ENCODE measurements at regions not wholly inside any gene's neighbourhood (a gene's known extent, or its start where the extent isn't known, plus 50 kb on each side); places are given as distances from the start of the nearest gene placed in this dataset.

DNA sequence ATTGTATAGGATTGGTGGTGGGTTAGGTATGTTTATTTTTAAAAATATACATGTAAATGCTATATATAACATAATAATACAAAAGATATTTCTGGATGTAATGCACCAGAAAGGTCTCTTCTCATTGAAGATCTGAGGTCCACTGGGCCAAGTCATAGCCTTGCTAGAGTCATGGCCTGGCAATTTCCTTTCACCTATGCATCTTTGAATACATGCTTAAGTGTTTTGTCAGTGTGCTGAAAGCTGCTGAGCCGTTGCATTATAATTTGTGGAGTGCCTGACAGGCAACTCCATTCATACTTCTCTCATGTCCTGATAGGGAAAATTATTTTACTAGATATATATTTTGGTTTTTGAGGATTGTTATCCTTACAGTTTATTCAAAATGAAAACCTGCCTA, 410.2 kb upstream of the CT83 start:
- H4K20me1 ChIP-seq (ENCODE audit: control insufficient read depth, insufficient read depth, insufficient read length), result no peaks in the 10 kb centered on the region
- H3K36me3 Mint-ChIP-seq (ENCODE audit: insufficient read depth in 1 of 3, low read depth in 3 of 3), result no peaks in the 10 kb centered on the region
- TF ChIP-seq, protein P1, sequence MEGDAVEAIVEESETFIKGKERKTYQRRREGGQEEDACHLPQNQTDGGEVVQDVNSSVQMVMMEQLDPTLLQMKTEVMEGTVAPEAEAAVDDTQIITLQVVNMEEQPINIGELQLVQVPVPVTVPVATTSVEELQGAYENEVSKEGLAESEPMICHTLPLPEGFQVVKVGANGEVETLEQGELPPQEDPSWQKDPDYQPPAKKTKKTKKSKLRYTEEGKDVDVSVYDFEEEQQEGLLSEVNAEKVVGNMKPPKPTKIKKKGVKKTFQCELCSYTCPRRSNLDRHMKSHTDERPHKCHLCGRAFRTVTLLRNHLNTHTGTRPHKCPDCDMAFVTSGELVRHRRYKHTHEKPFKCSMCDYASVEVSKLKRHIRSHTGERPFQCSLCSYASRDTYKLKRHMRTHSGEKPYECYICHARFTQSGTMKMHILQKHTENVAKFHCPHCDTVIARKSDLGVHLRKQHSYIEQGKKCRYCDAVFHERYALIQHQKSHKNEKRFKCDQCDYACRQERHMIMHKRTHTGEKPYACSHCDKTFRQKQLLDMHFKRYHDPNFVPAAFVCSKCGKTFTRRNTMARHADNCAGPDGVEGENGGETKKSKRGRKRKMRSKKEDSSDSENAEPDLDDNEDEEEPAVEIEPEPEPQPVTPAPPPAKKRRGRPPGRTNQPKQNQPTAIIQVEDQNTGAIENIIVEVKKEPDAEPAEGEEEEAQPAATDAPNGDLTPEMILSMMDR (conservative IDR thresholded peaks at IDR 0.05), result no peak
- no peak overlapping the region for H3K18ac ChIP-seq (ENCODE audit: insufficient read length, low read depth, low read length)
- no peaks in the 10 kb centered on the region for H3K23me2 ChIP-seq (ENCODE audit: insufficient read length, low read depth, low read length, poor library complexity, severe bottlenecking)
- H3K4me3 Mint-ChIP-seq, result no peak overlapping the region
- H3K79me2 ChIP-seq (ENCODE audit: insufficient read depth, low read length), result no peaks in the 10 kb centered on the region
- no peak overlapping the region for H3K4me2 ChIP-seq (ENCODE audit: insufficient read depth, insufficient read length, low read length)
- H3K14ac ChIP-seq (ENCODE audit: insufficient read depth, low read length), result no peak overlapping the region
- DNase-seq, result no peak
- H3K27ac ChIP-seq (ENCODE audit: insufficient read length, low read depth, low read length), result no peak overlapping the region
- H2BK120ac ChIP-seq (ENCODE audit: low read depth, low read length, poor library complexity, severe bottlenecking), result no peak overlapping the region
- H2BK12ac ChIP-seq (ENCODE audit: insufficient read length, low read depth, low read length), result no peak overlapping the region
- H2AFZ ChIP-seq (ENCODE audit: low read length), result no peak overlapping the region
- H3K9me3 ChIP-seq (ENCODE audit: control insufficient read depth, low read depth, low read length), result no peaks in the 10 kb centered on the region
- H4K8ac ChIP-seq (replicated peaks; ENCODE audit: insufficient read length, low read depth, low read length), result no peak overlapping the region
- H3K27me3 ChIP-seq (ENCODE audit: insufficient read depth, low read length), result no peaks in the 10 kb centered on the region
- no peaks in the 10 kb centered on the region for H3K9me3 Mint-ChIP-seq
- no peak overlapping the region for H3K56ac ChIP-seq (ENCODE audit: insufficient read length, low read depth, low read length)
- no peak overlapping the region for H3K4ac ChIP-seq (ENCODE audit: low read depth, low read length)
- H3K9ac ChIP-seq (ENCODE audit: extremely low read depth, insufficient read length, low read length), result no peak overlapping the region
- H3K4me1 ChIP-seq (ENCODE audit: insufficient read depth, low read length), result no peaks in the 10 kb centered on the region
- no peak overlapping the region for H3T11ph ChIP-seq (ENCODE audit: low read length)
- no peaks in the 10 kb centered on the region for H3K79me1 ChIP-seq (ENCODE audit: insufficient read depth, low read depth, low read length, poor library complexity, severe bottlenecking)
- no peak overlapping the region for H2AK5ac ChIP-seq (ENCODE audit: insufficient read length, low read length)
- H3K27me3 Mint-ChIP-seq (ENCODE audit: low read depth), result no peaks in the 10 kb centered on the region
- no peak overlapping the region for H3K23ac ChIP-seq (ENCODE audit: insufficient read length, low read depth, low read length)
- no peak overlapping the region for H2BK20ac ChIP-seq (ENCODE audit: low read depth, low read length, poor library complexity, severe bottlenecking)
- H2BK5ac ChIP-seq (ENCODE audit: insufficient read length, low read length), result no peak overlapping the region
- H4K91ac ChIP-seq (ENCODE audit: insufficient read length, low read depth, low read length), result no peak overlapping the region
- H3K4me1 Mint-ChIP-seq, result no peaks in the 10 kb centered on the region
- H4K5ac ChIP-seq (ENCODE audit: insufficient read length, low read depth, low read length), result no peak overlapping the region
- H3K27ac Mint-ChIP-seq, result no peak overlapping the region
- no CpG with 5 or more reads among the region's 1 CpG for WGBS (ENCODE audit: extremely low coverage, insufficient read length, low lambda C conversion rate)
- no peak overlapping the region for H2BK15ac ChIP-seq (ENCODE audit: low read depth, low read length)
